ENCODE measurements at regions not wholly inside any gene's neighbourhood (a gene's known extent, or its start where the extent isn't known, plus 50 kb on each side); places are given as distances from the start of the nearest gene placed in this dataset.

- CTCF ChIA-PET = interaction anchor here (2.2 kb wide), 1 partner anchor 604 kb away, joined by 7 read pairs; no protein-coding TSS in a partner anchor
- H3K4me3 ChIP-seq (ENCODE audit: low read depth, low read length) = no peak overlapping the region
- TF ChIP-seq, protein P1, sequence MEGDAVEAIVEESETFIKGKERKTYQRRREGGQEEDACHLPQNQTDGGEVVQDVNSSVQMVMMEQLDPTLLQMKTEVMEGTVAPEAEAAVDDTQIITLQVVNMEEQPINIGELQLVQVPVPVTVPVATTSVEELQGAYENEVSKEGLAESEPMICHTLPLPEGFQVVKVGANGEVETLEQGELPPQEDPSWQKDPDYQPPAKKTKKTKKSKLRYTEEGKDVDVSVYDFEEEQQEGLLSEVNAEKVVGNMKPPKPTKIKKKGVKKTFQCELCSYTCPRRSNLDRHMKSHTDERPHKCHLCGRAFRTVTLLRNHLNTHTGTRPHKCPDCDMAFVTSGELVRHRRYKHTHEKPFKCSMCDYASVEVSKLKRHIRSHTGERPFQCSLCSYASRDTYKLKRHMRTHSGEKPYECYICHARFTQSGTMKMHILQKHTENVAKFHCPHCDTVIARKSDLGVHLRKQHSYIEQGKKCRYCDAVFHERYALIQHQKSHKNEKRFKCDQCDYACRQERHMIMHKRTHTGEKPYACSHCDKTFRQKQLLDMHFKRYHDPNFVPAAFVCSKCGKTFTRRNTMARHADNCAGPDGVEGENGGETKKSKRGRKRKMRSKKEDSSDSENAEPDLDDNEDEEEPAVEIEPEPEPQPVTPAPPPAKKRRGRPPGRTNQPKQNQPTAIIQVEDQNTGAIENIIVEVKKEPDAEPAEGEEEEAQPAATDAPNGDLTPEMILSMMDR (IDR thresholded peaks at IDR 0.05; ENCODE audit: low read depth, low read length) = no peak
- no peak overlapping the region for H3K27ac ChIP-seq (ENCODE audit: low read depth, low read length)
- POLR2A ChIA-PET = no interaction called here
- no peaks in the 10 kb centered on the region for H3K27me3 ChIP-seq (ENCODE audit: control insufficient read depth, insufficient read depth, low read length)
- DNase-seq (ENCODE audit: low read depth, low spot score) = no peak
- no peaks in the 10 kb centered on the region for H3K9me3 ChIP-seq (ENCODE audit: control insufficient read depth, insufficient read depth, low read length)
These were observed 251.4 kb upstream of the CLEC14A start for GRCh38 chr14:38507299-38507698.

DNA sequence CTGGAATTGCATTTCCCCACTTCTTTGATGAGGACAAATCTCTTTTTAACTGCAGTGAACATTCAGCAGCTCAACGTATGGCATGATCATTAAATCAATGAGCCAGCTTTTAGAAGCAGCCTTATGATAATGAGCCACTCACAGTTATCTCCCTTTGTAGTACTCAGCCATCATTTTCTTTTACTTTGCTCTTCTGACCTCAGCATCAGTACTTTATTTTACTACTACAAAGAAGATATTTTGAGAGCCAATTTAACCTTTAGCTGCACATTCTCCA lies 250.0 kb upstream of the CLEC14A start:
- Histone ChIP-seq H3K9me3 (ENCODE audit: control insufficient read depth, insufficient read depth, low read length) (no peaks in the 10 kb centered on the region), H3K4me3 (ENCODE audit: low read depth, low read length) (no peak overlapping the region), H3K27me3 (ENCODE audit: control insufficient read depth, insufficient read depth, low read length) (no peaks in the 10 kb centered on the region), H3K27ac (ENCODE audit: low read depth, low read length) (no peak overlapping the region)
- TF ChIP-seq, protein P1 (IDR thresholded peaks at IDR 0.05; ENCODE audit: low read depth, low read length) = no peak
- CTCF ChIA-PET = interaction anchor here (0.6 to 2.2 kb wide), 2 partner anchors 602 to 603 kb away, joined by 5 to 7 read pairs; no protein-coding TSS in a partner anchor
- POLR2A ChIA-PET = no interaction called here
- DNase-seq (ENCODE audit: low read depth, low spot score) = no peak

DNA sequence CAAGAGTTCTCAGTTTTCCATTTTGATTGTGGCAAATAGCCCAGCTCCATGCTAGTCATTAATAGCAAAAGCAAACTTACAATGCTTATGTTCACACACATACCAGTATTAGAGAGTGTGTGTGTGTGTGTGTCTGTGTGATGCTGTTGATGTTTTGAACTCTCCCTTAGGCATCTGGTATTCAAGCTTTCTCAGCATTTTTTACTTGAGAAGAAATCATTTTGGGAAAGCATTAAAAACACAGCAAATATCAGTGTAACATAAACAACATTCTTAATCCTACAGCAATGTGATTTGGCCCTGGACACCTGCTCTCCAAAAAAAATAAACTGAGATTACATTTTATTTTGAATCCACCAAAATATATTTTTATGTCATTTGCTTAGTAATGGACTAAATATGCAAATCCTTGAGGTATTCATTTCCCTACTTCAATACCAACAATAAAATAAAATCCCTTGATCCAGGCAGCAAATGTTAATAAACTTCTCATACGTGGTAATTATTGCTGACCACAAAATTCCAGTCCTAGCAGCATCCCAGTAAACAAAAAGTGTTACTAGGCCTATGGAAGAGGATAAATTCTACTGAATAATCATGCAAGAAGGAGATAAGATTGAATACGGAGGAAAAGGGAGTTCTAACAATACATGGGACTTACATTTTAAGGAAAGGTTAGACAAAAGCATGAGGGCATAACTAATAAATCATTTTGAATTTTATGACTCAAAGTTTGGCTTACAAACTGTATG lies 249.5 kb upstream of the CLEC14A start:
- Histone ChIP-seq H3K9me3 (ENCODE audit: control insufficient read depth, insufficient read depth, low read length) (no peaks in the 10 kb centered on the region), H3K27me3 (ENCODE audit: control insufficient read depth, insufficient read depth, low read length) (no peaks in the 10 kb centered on the region), H3K27ac (ENCODE audit: low read depth, low read length) (no peak overlapping the region), H3K4me3 (ENCODE audit: low read depth, low read length) (no peak overlapping the region)
- ChIA-PET POLR2A (no interaction called here), CTCF (interaction anchor here (0.6 to 0.7 kb wide), 2 partner anchors 308 to 602 kb away, joined by 3 to 5 read pairs; no protein-coding TSS in a partner anchor)
- peak; percentile 15 for DNase-seq (ENCODE audit: low read depth, low spot score)
- TF ChIP-seq, protein P1 (IDR thresholded peaks at IDR 0.05; ENCODE audit: low read depth, low read length) = no peak

- TF ChIP-seq, protein P1 (IDR thresholded peaks at IDR 0.05; ENCODE audit: low read depth, low read length) = no peak
- Histone ChIP-seq H3K4me3 (ENCODE audit: low read depth, low read length) (no peak overlapping the region), H3K27ac (ENCODE audit: low read depth, low read length) (no peak overlapping the region), H3K9me3 (ENCODE audit: control insufficient read depth, insufficient read depth, low read length) (no peaks in the 10 kb centered on the region), H3K27me3 (ENCODE audit: control insufficient read depth, insufficient read depth, low read length) (no peaks in the 10 kb centered on the region)
- POLR2A ChIA-PET = no interaction called here
- no peak for DNase-seq (ENCODE audit: low read depth, low spot score)
- CTCF ChIA-PET = no interaction called here
These were observed 248.3 kb upstream of the CLEC14A start for GRCh38 chr14:38504175-38504574.

GRCh38 chr14:38502239-38502638 lies 246.3 kb upstream of the CLEC14A start:
- no peak for DNase-seq (ENCODE audit: low read depth, low spot score)
- TF ChIP-seq, protein P1 (IDR thresholded peaks at IDR 0.05; ENCODE audit: low read depth, low read length) = no peak
- Histone ChIP-seq H3K27ac (ENCODE audit: low read depth, low read length) (no peak overlapping the region), H3K9me3 (ENCODE audit: control insufficient read depth, insufficient read depth, low read length) (no peaks in the 10 kb centered on the region), H3K27me3 (ENCODE audit: control insufficient read depth, insufficient read depth, low read length) (no peaks in the 10 kb centered on the region), H3K4me3 (ENCODE audit: low read depth, low read length) (no peak overlapping the region)
- ChIA-PET POLR2A (no interaction called here), CTCF (no interaction called here)
